HCT116 (cell line): ENCODE measurements at regions not wholly inside any gene's neighbourhood (a gene's known extent, or its start where the extent isn't known, plus 50 kb on each side); places are given as distances from the start of the nearest gene placed in this dataset.

Source experiments
- ATAC-seq: fragments of 200-7000 bp; cut with Tn5 transposase; 2 replicates; pipeline ENCODE4 v1.9.1; 2020; ENCODE audit warnings: mild to moderate bottlenecking, moderate library complexity
- BruUV-seq: library from RNA; stranded (reverse); fragments of 400-500 nt; replicated peaks from 2 replicates; lab custom pipeline; 2021; lab: Mats Ljungman, UMichigan
- CTCF ChIA-PET: fragments of 300-600 bp; sonication (Branson Sonifier 250); formaldehyde crosslinking; loops from one replicate; lab custom pipeline; 2021; ENCODE audit warnings: antibody characterized with exemption; lab: Charles Lee
- POLR2A ChIA-PET: fragments of 300-600, 350-600 bp; sonication (Branson Sonifier 250); formaldehyde crosslinking; loops from one replicate; lab custom pipeline; 2021; ENCODE audit warnings: antibody characterized with exemption; lab: Charles Lee
- RAD21 ChIA-PET, 2 experiments: fragments of 300-600 bp; sonication (Branson Sonifier 250); formaldehyde crosslinking; loops; one replicate each; lab custom pipeline; 2023; ENCODE audit warnings: low total read pairs in 2 of 2; ENCODE audit not compliant: uncharacterized antibody in 2 of 2, unreplicated experiment in 2 of 2, low non-redundant PET in 1 of 2; lab: Charles Lee
- DNase-seq: peaks from one replicate; pipeline ENCODE4 v3.0.0-alpha.2; 2010; ENCODE audit warnings: low read depth, low spot score
- H2AFZ ChIP-seq: fragments of 200-600 bp; shearing (Covaris generic), sonication (generic); 2 replicates; pipeline ENCODE4 v1.6.1; 2017; ENCODE audit warnings: low read depth, mixed run types, mixed read lengths, antibody characterized with exemption, low read length; ENCODE audit not compliant: poor library complexity, severe bottlenecking
- H3K27ac ChIP-seq: 2 replicates; pipeline ENCODE4 v1.5.1; 2012; ENCODE audit warnings: low read depth, low read length
- H3K27me3 ChIP-seq: fragments of 200-600 bp; sonication (generic); 2 replicates; pipeline ENCODE4 v1.6.1; 2016; ENCODE audit warnings: mixed run types, low read length, mixed read lengths; ENCODE audit not compliant: insufficient read depth
- H3K36me3 ChIP-seq, 2 experiments: fragments of 200-500 bp in 1 of 2; fragments of 200-600 bp in 1 of 2; sonication (Bioruptor generic) in 1 of 2; sonication (generic) in 1 of 2; 2 replicates each; pipeline versions ENCODE4 v1.5.1 to v1.6.1; 2014 to 2016; ENCODE audit warnings: low read length in 2 of 2, inconsistent platforms in 1 of 2, mixed read lengths in 1 of 2, mixed run types in 1 of 2; ENCODE audit not compliant: insufficient read depth in 2 of 2, control insufficient read depth in 1 of 2
- H3K4me1 ChIP-seq, 2 experiments: fragments of 200-600 bp in 1 of 2; sonication (generic) in 1 of 2; 2 replicates each; pipeline versions ENCODE4 v1.5.1 to v1.6.1; 2012 to 2017; ENCODE audit warnings: low read length in 2 of 2, inconsistent platforms in 1 of 2, mild to moderate bottlenecking in 1 of 2, mixed read lengths in 1 of 2, mixed run types in 1 of 2, moderate library complexity in 1 of 2; ENCODE audit not compliant: insufficient read depth in 2 of 2, control insufficient read depth in 1 of 2
- H3K4me2 ChIP-seq: fragments of 200-600 bp; sonication (generic); 2 replicates; pipeline ENCODE4 v1.6.1; 2017; ENCODE audit warnings: mixed run types, low read length, mixed read lengths
- H3K4me3 ChIP-seq, 2 experiments: fragments of 200-600 bp in 1 of 2; sonication (generic) in 1 of 2; replicated peaks in 1 of 2; 2 replicates each; pipeline ENCODE4 v1.5.1; 2011 to 2016; ENCODE audit warnings: low read length in 2 of 2, control low read depth in 1 of 2, low read depth in 1 of 2, mild to moderate bottlenecking in 1 of 2, mixed read lengths in 1 of 2, mixed run types in 1 of 2
- H3K79me2 ChIP-seq: fragments of 200-600 bp; sonication (generic); 2 replicates; pipeline ENCODE4 v1.6.1; 2017; ENCODE audit warnings: mild to moderate bottlenecking, mixed run types, low read length, moderate library complexity, mixed read lengths; ENCODE audit not compliant: insufficient read depth
- H3K9ac ChIP-seq: fragments of 200-600 bp; sonication (generic); 2 replicates; pipeline ENCODE4 v1.6.1; 2016; ENCODE audit warnings: low read length, mixed read lengths
- H3K9me2 ChIP-seq: fragments of 200-600 bp; sonication (generic), shearing (Covaris generic); 2 replicates; pipeline ENCODE4 v1.6.1; 2017; ENCODE audit warnings: mixed run types, mild to moderate bottlenecking, moderate library complexity; ENCODE audit not compliant: insufficient read depth
- H3K9me3 ChIP-seq, 2 experiments: fragments of 200-500 bp in 1 of 2; fragments of 200-600 bp in 1 of 2; sonication (Bioruptor generic) in 1 of 2; sonication (generic) in 1 of 2; 2 replicates each; pipeline ENCODE4 v1.6.1; 2014 to 2017; ENCODE audit warnings: low read length in 2 of 2, mixed read lengths in 2 of 2, inconsistent platforms in 1 of 2, low read depth in 1 of 2, mild to moderate bottlenecking in 1 of 2, mixed run types in 1 of 2, moderate library complexity in 1 of 2; ENCODE audit not compliant: control insufficient read depth in 1 of 2, insufficient read depth in 1 of 2
- H4K20me1 ChIP-seq: fragments of 200-600 bp; sonication (generic), shearing (Covaris generic); 2 replicates; pipeline ENCODE4 v1.6.1; 2017; ENCODE audit warnings: mixed run types, mild to moderate bottlenecking, moderate library complexity; ENCODE audit not compliant: insufficient read depth
- CBX3 ChIP-seq: IDR thresholded peaks from 2 replicates; pipeline ENCODE4 v1.6.1; 2012; ENCODE audit warnings: low read depth
- CEBPB ChIP-seq: IDR thresholded peaks from 2 replicates; pipeline ENCODE4 v1.6.1; 2012; ENCODE audit warnings: low read depth
- CTCF ChIP-seq, 3 experiments: fragments of 200-600 bp in 1 of 3; sonication (generic) in 1 of 3; IDR thresholded peaks in 2 of 3; conservative IDR thresholded peaks in 1 of 3; 2 replicates each; pipeline ENCODE4 v1.5.1; 2012 to 2017; ENCODE audit warnings: low read depth in 2 of 3, low read length in 2 of 3, antibody characterized with exemption in 1 of 3, borderline replicate concordance in 1 of 3, control low read depth in 1 of 3, mild to moderate bottlenecking in 1 of 3, mixed read lengths in 1 of 3, mixed run types in 1 of 3, moderate library complexity in 1 of 3; ENCODE audit not compliant: insufficient read depth in 1 of 3
- EGR1 ChIP-seq: IDR thresholded peaks from 2 replicates; pipeline ENCODE4 v1.6.1; 2012; ENCODE audit warnings: low read depth
- ELF1 ChIP-seq: IDR thresholded peaks from 2 replicates; pipeline ENCODE4 v1.6.1; 2012; ENCODE audit warnings: low read depth, borderline replicate concordance
- EZH2 ChIP-seq: fragments of 200-600 bp; sonication (generic); IDR thresholded peaks from 2 replicates; pipeline ENCODE4 v1.6.1; 2017; ENCODE audit warnings: antibody characterized with exemption, mixed run types
- EZH2phosphoT487 ChIP-seq: fragments of 200-600 bp; IDR thresholded peaks from 2 replicates; pipeline ENCODE4 v1.6.1; 2018; ENCODE audit warnings: antibody characterized with exemption, borderline replicate concordance
- JUND ChIP-seq: IDR thresholded peaks from 2 replicates; pipeline ENCODE4 v1.6.1; 2012
- POLR2A ChIP-seq: IDR thresholded peaks from 2 replicates; pipeline ENCODE4 v1.7.0; 2011; ENCODE audit warnings: borderline replicate concordance; ENCODE audit not compliant: insufficient read depth, insufficient read length; ENCODE audit errors: extremely low read depth
- POLR2AphosphoS5 ChIP-seq: IDR thresholded peaks from 2 replicates; pipeline ENCODE4 v1.6.1; 2011; ENCODE audit warnings: mild to moderate bottlenecking, low read depth, low read length, moderate library complexity
- RAD21 ChIP-seq: IDR thresholded peaks from 2 replicates; pipeline ENCODE4 v1.6.1; 2012; ENCODE audit warnings: low read depth, mild to moderate bottlenecking
- SIN3A ChIP-seq: IDR thresholded peaks from 2 replicates; pipeline ENCODE4 v1.6.1; 2012; ENCODE audit warnings: low read depth
- SRF ChIP-seq: IDR thresholded peaks from 2 replicates; pipeline ENCODE4 v1.6.1; 2012; ENCODE audit warnings: low read depth
- TCF7L2 ChIP-seq: IDR thresholded peaks from 2 replicates; pipeline ENCODE4 v1.7.0; 2011; ENCODE audit warnings: borderline replicate concordance, inconsistent platforms; ENCODE audit not compliant: insufficient read depth, insufficient read length; ENCODE audit errors: extremely low read depth
- YY1 ChIP-seq: IDR thresholded peaks from 2 replicates; pipeline ENCODE4 v1.6.1; 2011; ENCODE audit warnings: low read length, low read depth, moderate library complexity, mild to moderate bottlenecking; ENCODE audit not compliant: insufficient replicate concordance; ENCODE audit errors: extremely low read depth
- ZBTB33 ChIP-seq: IDR thresholded peaks from 2 replicates; pipeline ENCODE4 v1.6.1; 2011; ENCODE audit warnings: mild to moderate bottlenecking, low read length, moderate library complexity; ENCODE audit not compliant: insufficient replicate concordance; ENCODE audit errors: extremely low read depth
- ZNF274 ChIP-seq: fragments of 200-500 bp; sonication (Bioruptor generic); IDR thresholded peaks from 2 replicates; pipeline ENCODE4 v1.6.1; 2014; ENCODE audit warnings: mild to moderate bottlenecking, low read depth, low read length, inconsistent platforms
- intact Hi-C: fragments of 100-400 bp; cut with micrococcal nuclease; formaldehyde crosslinking; loops from 2 replicates; pipeline ENCODE4 v1.10.0; 2022
- TF ChIP-seq, protein P1 (sequence below): IDR thresholded peaks from 2 replicates; pipeline ENCODE4 v1.6.1; 2012; ENCODE audit warnings: low read depth
- TF ChIP-seq, protein P2 (sequence below): IDR thresholded peaks from 2 replicates; pipeline ENCODE4 v1.6.1; 2012
- TF ChIP-seq, protein P3 (sequence below): IDR thresholded peaks from 2 replicates; pipeline ENCODE4 v1.6.1; 2012

DNA sequence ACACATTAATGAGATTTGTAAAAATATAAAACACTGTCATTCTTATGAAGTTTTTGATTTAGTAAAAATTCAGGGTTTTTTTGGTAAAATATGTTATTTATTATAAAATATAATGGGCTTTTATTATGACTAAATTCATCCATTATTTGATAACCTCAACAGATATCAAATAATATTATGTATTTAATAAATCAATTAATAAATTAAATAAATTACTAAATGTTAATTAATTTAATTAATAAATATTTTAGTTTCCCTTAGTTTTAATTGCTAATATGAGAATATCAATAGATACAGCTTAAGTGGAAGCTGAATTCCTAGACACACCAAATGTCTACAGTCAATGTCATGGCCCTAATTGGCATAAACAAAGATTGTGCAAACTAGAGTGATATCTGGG is 82.3 kb upstream of the DGKG start:
- Histone ChIP-seq H3K4me3 (no peak overlapping the region), H3K36me3 (no peaks in the 10 kb centered on the region), H3K9me2 (no peaks in the 10 kb centered on the region), H3K27me3 (no peaks in the 10 kb centered on the region), H4K20me1 (no peaks in the 10 kb centered on the region), H3K4me2 (no peak overlapping the region), H3K9me3 (no peaks in the 10 kb centered on the region), H3K79me2 (no peaks in the 10 kb centered on the region), H2AFZ (no peak overlapping the region), H3K4me1 (no peaks in the 10 kb centered on the region), H3K27ac (no peak overlapping the region)
- CTCF ChIA-PET: no interaction called here
- no TSS peak for BruUV-seq
- RAD21 ChIA-PET: no interaction called here
- POLR2A ChIA-PET: no interaction called here
- no peak for ATAC-seq
- TF ChIP-seq CTCF (IDR thresholded peaks at IDR 0.05 in 2 of 3, conservative IDR thresholded peaks at IDR 0.05 in 1 of 3; ENCODE audit: borderline replicate concordance in 1 of 3, insufficient read depth in 1 of 3, low read depth in 2 of 3, low read length in 2 of 3) (no peak), ZBTB33 (no peak), SIN3A (no peak), JUND (no peak), EGR1 (no peak), TCF7L2 (no peak), EZH2phosphoT487 (no peak), ZNF274 (no peak), POLR2AphosphoS5 (no peak), RAD21 (no peak), SRF (no peak), YY1 (no peak), ELF1 (no peak), EZH2 (no peak), POLR2A (no peak), CEBPB (no peak), CBX3 (no peak)
- TF ChIP-seq, protein P1, sequence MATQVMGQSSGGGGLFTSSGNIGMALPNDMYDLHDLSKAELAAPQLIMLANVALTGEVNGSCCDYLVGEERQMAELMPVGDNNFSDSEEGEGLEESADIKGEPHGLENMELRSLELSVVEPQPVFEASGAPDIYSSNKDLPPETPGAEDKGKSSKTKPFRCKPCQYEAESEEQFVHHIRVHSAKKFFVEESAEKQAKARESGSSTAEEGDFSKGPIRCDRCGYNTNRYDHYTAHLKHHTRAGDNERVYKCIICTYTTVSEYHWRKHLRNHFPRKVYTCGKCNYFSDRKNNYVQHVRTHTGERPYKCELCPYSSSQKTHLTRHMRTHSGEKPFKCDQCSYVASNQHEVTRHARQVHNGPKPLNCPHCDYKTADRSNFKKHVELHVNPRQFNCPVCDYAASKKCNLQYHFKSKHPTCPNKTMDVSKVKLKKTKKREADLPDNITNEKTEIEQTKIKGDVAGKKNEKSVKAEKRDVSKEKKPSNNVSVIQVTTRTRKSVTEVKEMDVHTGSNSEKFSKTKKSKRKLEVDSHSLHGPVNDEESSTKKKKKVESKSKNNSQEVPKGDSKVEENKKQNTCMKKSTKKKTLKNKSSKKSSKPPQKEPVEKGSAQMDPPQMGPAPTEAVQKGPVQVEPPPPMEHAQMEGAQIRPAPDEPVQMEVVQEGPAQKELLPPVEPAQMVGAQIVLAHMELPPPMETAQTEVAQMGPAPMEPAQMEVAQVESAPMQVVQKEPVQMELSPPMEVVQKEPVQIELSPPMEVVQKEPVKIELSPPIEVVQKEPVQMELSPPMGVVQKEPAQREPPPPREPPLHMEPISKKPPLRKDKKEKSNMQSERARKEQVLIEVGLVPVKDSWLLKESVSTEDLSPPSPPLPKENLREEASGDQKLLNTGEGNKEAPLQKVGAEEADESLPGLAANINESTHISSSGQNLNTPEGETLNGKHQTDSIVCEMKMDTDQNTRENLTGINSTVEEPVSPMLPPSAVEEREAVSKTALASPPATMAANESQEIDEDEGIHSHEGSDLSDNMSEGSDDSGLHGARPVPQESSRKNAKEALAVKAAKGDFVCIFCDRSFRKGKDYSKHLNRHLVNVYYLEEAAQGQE: no peak
- TF ChIP-seq, protein P2, sequence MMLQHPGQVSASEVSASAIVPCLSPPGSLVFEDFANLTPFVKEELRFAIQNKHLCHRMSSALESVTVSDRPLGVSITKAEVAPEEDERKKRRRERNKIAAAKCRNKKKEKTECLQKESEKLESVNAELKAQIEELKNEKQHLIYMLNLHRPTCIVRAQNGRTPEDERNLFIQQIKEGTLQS: no peak
- TF ChIP-seq, protein P3, sequence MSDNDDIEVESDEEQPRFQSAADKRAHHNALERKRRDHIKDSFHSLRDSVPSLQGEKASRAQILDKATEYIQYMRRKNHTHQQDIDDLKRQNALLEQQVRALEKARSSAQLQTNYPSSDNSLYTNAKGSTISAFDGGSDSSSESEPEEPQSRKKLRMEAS: no peak
- TF ChIP-seq, all 23 proteins: peak for 0
- intact Hi-C loops: no loop called here
- no peak overlapping the region for H3K9ac ChIP-seq
- no peak for DNase-seq
